Loucy (cell line): ENCODE measurements at regions not wholly inside any gene's neighbourhood (a gene's known extent, or its start where the extent isn't known, plus 50 kb on each side); places are given as distances from the start of the nearest gene placed in this dataset.

Experiments
- H2AFZ ChIP-seq: fragments of 200-600 bp; sonication (generic); 2 replicates; pipeline ENCODE4 v1.6.0; 2016; ENCODE audit warnings: antibody characterized with exemption, mild to moderate bottlenecking, low read length, moderate library complexity
- H3F3A ChIP-seq: fragments of 200-600 bp; 2 replicates; pipeline ENCODE4 v1.6.0; 2016; ENCODE audit warnings: antibody characterized with exemption, low read depth, mild to moderate bottlenecking
- H3K27me3 ChIP-seq: fragments of 200-600 bp; sonication (generic); 2 replicates; pipeline ENCODE4 v1.6.1; 2014; ENCODE audit warnings: low read length, mild to moderate bottlenecking; ENCODE audit not compliant: insufficient read depth, poor library complexity, severe bottlenecking
- H3K36me3 ChIP-seq: fragments of 200-600 bp; sonication (generic); 2 replicates; pipeline ENCODE4 v1.6.1; 2016; ENCODE audit warnings: low read length; ENCODE audit not compliant: insufficient read depth
- H3K4me1 ChIP-seq: fragments of 200-600 bp; sonication (generic); 2 replicates; pipeline ENCODE4 v1.5.1; 2014; ENCODE audit warnings: low read length, mild to moderate bottlenecking; ENCODE audit not compliant: insufficient read depth, poor library complexity, severe bottlenecking
- H3K4me2 ChIP-seq: fragments of 200-600 bp; sonication (generic); 2 replicates; pipeline ENCODE4 v1.6.0; 2014; ENCODE audit warnings: antibody characterized with exemption, low read length, low read depth, mild to moderate bottlenecking; ENCODE audit not compliant: poor library complexity, severe bottlenecking
- H3K4me3 ChIP-seq: fragments of 200-600 bp; sonication (generic); 2 replicates; pipeline ENCODE4 v1.5.1; 2014; ENCODE audit warnings: low read length, mild to moderate bottlenecking, mixed read lengths; ENCODE audit not compliant: poor library complexity, severe bottlenecking
- H3K79me2 ChIP-seq: fragments of 200-600 bp; sonication (generic); 2 replicates; pipeline ENCODE4 v1.6.1; 2014; ENCODE audit warnings: low read length; ENCODE audit not compliant: insufficient read depth
- H3K9ac ChIP-seq: fragments of 200-600 bp; sonication (generic); 2 replicates; pipeline ENCODE4 v1.6.0; 2014; ENCODE audit warnings: mild to moderate bottlenecking, low read depth, low read length, moderate library complexity; ENCODE audit not compliant: poor library complexity, severe bottlenecking
- H3K9me2 ChIP-seq: fragments of 200-600 bp; sonication (generic); replicated peaks from 2 replicates; pipeline ENCODE4 v1.6.1; 2016; ENCODE audit warnings: low read depth, low read length, mixed read lengths
- H3K9me3 ChIP-seq: fragments of 200-600 bp; sonication (generic); 2 replicates; pipeline ENCODE4 v1.6.1; 2014; ENCODE audit warnings: mild to moderate bottlenecking, antibody characterized with exemption, low read length, low read depth; ENCODE audit not compliant: insufficient read depth
- H4K20me1 ChIP-seq: fragments of 200-600 bp; sonication (generic); 2 replicates; pipeline ENCODE4 v1.6.0; 2014; ENCODE audit warnings: antibody characterized with exemption, low read length, mild to moderate bottlenecking; ENCODE audit not compliant: insufficient read depth, poor library complexity, severe bottlenecking
- EZH2phosphoT487 ChIP-seq: fragments of 200-600 bp; IDR thresholded peaks from 2 replicates; pipeline ENCODE4 v1.6.1; 2018; ENCODE audit warnings: antibody characterized with exemption, mild to moderate bottlenecking, moderate library complexity, borderline replicate concordance
- TF ChIP-seq, protein P1 (sequence below): fragments of 200-600 bp; sonication (generic); conservative IDR thresholded peaks from 2 replicates; pipeline ENCODE4 v1.5.1; 2014; ENCODE audit warnings: mild to moderate bottlenecking, antibody characterized with exemption, low read length

DNA sequence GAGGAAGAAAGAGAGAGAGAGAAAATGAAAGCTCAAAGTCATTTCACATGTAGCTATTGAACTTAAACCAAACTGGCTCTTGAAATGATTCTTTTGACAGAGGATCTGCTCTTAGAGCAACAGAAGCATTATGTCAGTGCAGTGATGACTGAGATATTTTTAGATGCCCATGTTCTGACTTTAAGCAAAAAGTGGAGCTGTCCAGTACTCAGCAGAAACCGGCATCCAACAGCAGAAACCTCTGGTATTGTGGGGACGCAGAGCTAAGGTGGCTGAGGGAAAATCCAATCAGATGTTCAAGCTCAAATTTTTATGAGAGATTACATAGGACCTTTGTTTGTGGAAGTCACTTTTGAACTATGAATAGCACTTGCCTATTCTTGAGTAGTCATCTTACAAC is 69.8 kb upstream of the ANKFN1 start:
- no peaks in the 10 kb centered on the region for H3K9me3 ChIP-seq
- H3K4me2 ChIP-seq, result no peak overlapping the region
- H4K20me1 ChIP-seq, result no peaks in the 10 kb centered on the region
- no peaks in the 10 kb centered on the region for H3K27me3 ChIP-seq
- no peaks in the 10 kb centered on the region for H3K79me2 ChIP-seq
- no peak overlapping the region for H3K4me3 ChIP-seq
- H3K4me1 ChIP-seq, result no peaks in the 10 kb centered on the region
- no peaks in the 10 kb centered on the region for H3K36me3 ChIP-seq
- no peak overlapping the region for H3K9ac ChIP-seq
- H3K9me2 ChIP-seq, result no peaks in the 10 kb centered on the region
- no peak overlapping the region for H2AFZ ChIP-seq
- TF ChIP-seq, protein P1, sequence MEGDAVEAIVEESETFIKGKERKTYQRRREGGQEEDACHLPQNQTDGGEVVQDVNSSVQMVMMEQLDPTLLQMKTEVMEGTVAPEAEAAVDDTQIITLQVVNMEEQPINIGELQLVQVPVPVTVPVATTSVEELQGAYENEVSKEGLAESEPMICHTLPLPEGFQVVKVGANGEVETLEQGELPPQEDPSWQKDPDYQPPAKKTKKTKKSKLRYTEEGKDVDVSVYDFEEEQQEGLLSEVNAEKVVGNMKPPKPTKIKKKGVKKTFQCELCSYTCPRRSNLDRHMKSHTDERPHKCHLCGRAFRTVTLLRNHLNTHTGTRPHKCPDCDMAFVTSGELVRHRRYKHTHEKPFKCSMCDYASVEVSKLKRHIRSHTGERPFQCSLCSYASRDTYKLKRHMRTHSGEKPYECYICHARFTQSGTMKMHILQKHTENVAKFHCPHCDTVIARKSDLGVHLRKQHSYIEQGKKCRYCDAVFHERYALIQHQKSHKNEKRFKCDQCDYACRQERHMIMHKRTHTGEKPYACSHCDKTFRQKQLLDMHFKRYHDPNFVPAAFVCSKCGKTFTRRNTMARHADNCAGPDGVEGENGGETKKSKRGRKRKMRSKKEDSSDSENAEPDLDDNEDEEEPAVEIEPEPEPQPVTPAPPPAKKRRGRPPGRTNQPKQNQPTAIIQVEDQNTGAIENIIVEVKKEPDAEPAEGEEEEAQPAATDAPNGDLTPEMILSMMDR, result no peak
- no peak for TF ChIP-seq EZH2phosphoT487
- H3F3A ChIP-seq, result no peaks in the 10 kb centered on the region

DNA sequence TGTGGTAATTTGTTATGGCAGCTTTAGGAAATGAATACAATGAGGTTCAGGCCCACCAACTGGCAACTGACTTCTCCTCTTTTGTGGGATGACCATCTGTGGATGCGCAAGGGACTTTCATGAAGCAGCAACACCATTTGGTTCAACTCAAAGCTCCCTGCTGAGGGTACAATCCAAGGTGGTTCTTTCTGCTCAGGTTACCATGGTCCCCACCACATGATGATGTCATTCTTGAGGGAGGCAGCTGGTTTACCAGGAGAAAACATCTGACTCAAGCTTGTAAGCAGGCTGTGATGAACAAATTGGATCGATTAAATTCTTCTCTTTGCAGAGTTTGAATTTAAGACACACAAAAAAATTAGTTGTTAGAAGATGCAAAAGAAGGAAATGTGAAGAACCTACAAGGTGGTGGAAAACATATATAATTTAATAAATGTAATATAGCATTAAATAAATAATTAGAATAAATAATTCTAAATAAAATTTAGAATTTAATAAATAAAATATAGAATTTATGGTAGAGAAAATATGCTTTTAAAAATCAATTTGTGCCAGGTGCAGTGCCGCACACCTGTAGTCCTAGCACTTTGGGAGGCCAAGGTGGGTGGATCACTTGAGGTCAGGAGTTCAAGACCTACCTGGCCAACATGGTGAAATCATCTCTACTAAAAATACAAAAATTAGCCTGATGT is 67.6 kb upstream of the ANKFN1 start:
- no peak for TF ChIP-seq EZH2phosphoT487
- TF ChIP-seq, protein P1, result no peak
- no peaks in the 10 kb centered on the region for H3K9me2 ChIP-seq
- no peaks in the 10 kb centered on the region for H3K4me1 ChIP-seq
- no peaks in the 10 kb centered on the region for H3K27me3 ChIP-seq
- no peaks in the 10 kb centered on the region for H4K20me1 ChIP-seq
- no peaks in the 10 kb centered on the region for H3K9me3 ChIP-seq
- no peak overlapping the region for H3K9ac ChIP-seq
- H3K4me2 ChIP-seq, result no peak overlapping the region
- no peaks in the 10 kb centered on the region for H3K79me2 ChIP-seq
- H2AFZ ChIP-seq, result no peak overlapping the region
- H3K36me3 ChIP-seq, result no peaks in the 10 kb centered on the region
- no peaks in the 10 kb centered on the region for H3F3A ChIP-seq
- H3K4me3 ChIP-seq, result no peak overlapping the region

DNA sequence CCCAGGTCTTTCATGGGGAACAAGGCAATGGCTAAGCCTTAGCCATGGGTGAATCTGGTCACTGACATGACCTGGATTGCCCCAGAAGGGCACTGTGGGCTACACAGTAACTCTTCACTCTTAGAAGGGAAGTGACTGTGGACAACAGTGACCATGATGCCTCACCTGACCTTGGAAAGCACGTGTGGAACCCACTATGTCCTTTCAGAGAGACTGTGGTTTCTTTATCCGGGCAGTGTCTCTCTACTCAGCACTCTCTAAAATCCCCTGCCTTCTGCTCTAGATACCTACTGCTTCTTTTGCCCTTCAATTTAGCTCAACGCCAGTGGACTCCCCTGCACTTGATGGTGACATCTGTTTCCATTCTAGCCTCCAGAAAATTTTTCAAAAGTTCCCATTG is 66.1 kb upstream of the ANKFN1 start:
- Histone ChIP-seq H3K27me3 (no peaks in the 10 kb centered on the region), H3K36me3 (no peaks in the 10 kb centered on the region), H3F3A (no peaks in the 10 kb centered on the region), H4K20me1 (no peaks in the 10 kb centered on the region), H3K4me1 (no peaks in the 10 kb centered on the region), H3K9me3 (no peaks in the 10 kb centered on the region), H3K9me2 (no peaks in the 10 kb centered on the region), H3K4me2 (no peak overlapping the region), H2AFZ (no peak overlapping the region), H3K4me3 (no peak overlapping the region), H3K9ac (no peak overlapping the region), H3K79me2 (no peaks in the 10 kb centered on the region)
- no peak for TF ChIP-seq EZH2phosphoT487
- TF ChIP-seq, protein P1, result no peak
